Choroid plexus epithelial cell (primary cell): ENCODE measurements at regions not wholly inside any gene's neighbourhood (a gene's known extent, or its start where the extent isn't known, plus 50 kb on each side); places are given as distances from the start of the nearest gene placed in this dataset.

Experiments used
- DNase-seq: peaks from one replicate; pipeline ENCODE4 v3.0.0-alpha.2; 2010; ENCODE audit warnings: low read depth
- H3K4me3 ChIP-seq: 2 replicates; pipeline ENCODE4 v1.5.1; 2011; ENCODE audit warnings: low read depth, mild to moderate bottlenecking, control low read depth, low read length, moderate library complexity
- TF ChIP-seq, protein P1 (sequence below): conservative IDR thresholded peaks from 2 replicates; pipeline ENCODE4 v1.5.1; 2011; ENCODE audit warnings: low read depth, mild to moderate bottlenecking, control low read depth, inconsistent platforms, low read length, moderate library complexity

DNA sequence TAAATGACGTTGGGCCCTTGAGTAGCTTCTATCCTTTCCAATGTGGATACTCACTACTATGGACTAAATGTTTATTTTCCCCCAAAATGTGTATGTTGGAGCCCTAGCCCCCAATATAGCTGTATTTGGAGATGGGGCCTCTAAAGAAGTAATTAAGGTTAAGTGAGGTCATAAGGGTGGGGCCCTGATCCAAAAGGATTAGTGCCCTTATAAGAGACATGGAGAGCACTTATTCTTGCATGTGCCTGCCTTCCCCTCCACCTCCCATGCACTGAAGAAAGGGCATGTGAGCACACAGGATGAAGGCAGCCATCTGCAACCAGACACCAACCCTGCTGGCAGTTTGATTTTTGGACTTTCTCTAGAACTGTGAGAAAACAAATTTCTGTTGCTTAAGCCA is 115.7 kb upstream of the MED13 start:
- TF ChIP-seq, protein P1, sequence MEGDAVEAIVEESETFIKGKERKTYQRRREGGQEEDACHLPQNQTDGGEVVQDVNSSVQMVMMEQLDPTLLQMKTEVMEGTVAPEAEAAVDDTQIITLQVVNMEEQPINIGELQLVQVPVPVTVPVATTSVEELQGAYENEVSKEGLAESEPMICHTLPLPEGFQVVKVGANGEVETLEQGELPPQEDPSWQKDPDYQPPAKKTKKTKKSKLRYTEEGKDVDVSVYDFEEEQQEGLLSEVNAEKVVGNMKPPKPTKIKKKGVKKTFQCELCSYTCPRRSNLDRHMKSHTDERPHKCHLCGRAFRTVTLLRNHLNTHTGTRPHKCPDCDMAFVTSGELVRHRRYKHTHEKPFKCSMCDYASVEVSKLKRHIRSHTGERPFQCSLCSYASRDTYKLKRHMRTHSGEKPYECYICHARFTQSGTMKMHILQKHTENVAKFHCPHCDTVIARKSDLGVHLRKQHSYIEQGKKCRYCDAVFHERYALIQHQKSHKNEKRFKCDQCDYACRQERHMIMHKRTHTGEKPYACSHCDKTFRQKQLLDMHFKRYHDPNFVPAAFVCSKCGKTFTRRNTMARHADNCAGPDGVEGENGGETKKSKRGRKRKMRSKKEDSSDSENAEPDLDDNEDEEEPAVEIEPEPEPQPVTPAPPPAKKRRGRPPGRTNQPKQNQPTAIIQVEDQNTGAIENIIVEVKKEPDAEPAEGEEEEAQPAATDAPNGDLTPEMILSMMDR, result no peak
- no peak overlapping the region for H3K4me3 ChIP-seq
- DNase-seq, result no peak

DNA sequence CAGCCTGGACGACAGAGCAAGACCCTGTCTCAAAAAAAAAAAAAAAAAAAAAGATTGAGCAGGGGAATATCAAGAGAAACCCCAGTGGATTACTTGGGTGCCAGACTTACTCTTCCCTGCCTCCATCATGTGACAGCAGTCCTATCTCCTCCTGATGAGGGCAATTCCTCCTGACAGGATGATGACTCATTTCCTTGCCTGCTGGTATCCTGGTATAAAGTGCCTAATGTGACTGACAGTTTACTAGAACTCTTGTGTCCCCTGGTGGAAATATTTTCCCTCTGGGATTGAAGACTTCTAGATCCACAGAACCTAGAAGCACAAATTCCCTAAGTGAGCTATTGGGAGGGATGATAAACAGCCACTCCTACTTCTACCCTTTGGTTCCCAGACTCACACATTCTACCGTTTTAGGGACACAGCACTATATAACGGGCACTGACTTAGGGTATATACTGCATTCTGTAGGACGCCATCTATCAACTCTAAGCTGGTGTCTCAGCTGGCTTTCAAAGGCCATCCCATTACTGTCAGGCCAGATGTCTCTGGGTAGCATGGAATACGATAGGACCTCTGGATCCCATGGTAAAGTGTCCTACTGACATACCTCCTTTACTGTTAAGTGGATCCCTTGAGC is 114.6 kb upstream of the MED13 start:
- DNase-seq, result peak; percentile 60
- H3K4me3 ChIP-seq, result no peak overlapping the region
- TF ChIP-seq, protein P1, result peak; percentile 12

GRCh38 chr17:62178579-62178978 is 113.5 kb upstream of the MED13 start:
- no peak overlapping the region for H3K4me3 ChIP-seq
- peak; percentile 33 for DNase-seq
- TF ChIP-seq, protein P1, result no peak

DNA sequence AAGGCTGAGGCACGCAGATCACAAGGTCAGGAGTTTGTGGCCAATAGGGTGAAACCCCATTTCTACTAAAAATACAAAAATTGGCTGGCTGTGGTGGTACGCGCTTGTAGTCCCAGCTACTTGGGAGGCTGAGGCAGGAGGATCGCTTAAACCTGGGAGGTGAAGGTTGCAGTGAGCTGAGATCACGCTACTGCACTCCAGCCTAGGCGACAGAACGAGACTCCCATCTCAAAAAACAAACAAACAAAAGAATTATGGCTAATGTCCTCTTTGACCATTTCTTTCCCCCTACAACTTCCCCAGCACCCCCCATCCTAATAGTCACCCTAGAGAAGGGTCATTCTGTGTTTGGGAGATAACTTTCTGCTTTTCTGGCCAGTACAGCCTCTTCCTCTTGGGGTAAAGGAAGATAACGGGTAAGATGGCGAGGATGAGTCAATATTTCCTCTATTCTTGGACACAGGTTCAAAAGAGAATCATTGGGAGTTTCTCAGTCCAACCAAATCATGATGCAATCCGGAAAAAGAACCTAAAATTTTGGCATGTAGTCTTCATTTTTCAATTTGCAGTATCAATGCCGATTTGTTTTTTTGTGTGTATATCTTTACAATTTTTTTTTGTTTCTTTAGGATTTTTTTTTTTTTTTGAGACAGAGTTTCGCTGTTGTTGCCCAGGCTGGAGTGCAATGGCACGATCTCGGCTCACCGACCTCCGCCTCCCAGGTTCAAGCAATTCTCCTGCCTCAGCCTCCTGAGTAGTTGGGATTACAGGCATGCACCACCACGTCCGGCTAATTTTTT is 107.6 kb upstream of the MED13 start:
- no peak for DNase-seq
- H3K4me3 ChIP-seq, result no peak overlapping the region
- TF ChIP-seq, protein P1, result no peak

DNA sequence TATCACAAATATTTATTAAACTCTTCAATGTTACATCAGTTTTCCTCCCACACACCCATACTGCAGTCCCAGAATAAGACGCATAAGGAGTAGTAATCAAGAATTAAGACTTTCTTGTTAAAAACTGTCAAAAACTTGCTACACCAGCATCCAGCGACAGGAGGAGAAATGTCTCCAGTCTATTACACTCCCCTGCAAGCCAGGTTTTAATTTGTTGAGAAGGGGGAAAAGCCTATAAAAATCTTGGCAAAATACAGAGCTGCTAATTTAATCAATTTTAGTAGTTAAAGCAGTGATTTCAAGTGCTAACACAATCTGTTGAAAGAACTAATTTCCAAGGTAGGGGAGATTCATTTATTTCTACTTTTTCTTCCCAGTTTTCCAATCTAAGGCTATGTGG is 102.0 kb upstream of the MED13 start:
- H3K4me3 ChIP-seq, result no peak overlapping the region
- no peak for DNase-seq
- TF ChIP-seq, protein P1, result no peak

GRCh38 chr17:62164747-62165722 is 100.0 kb upstream of the MED13 start:
- no peak for DNase-seq
- no peak overlapping the region for H3K4me3 ChIP-seq
- TF ChIP-seq, protein P1, result no peak
